ENCODE measurements at regions not wholly inside any gene's neighbourhood (a gene's known extent, or its start where the extent isn't known, plus 50 kb on each side); places are given as distances from the start of the nearest gene placed in this dataset.

DNA sequence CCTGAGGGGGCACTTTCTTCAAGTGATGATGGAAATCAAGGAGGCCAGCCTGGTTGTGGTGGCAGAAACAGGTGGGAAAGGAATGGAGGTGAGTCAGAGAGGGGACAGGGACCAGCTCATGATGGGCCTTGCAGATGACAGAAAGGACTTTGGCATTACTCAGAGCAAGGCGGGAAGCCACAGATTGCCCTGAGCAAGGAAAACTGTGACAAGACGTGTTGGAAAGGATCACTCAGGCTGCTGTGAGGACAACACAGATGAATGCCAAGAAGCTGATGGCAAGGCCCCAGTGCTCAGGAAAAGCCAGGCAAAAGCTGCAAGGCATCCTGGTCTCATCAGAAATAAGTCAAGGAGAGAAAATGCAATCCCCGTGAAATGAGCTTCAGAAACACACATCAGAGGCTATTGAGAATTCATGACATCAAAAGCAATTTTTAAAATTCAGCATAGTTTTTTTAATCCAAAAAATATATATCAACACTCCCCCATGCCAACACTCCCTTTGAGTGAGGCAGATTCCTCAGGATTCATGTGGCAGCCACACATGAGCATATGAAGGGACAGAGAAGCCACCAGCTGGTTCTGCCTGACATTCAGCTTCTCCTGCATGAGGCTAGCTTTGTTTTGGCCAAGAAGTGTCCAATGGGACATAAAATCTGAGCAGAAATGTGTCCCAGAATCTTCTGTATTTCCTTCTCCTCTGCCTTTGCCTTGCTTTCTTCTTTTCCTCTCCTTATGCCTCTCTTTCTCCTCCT, 244.5 kb upstream of the MYO3A start:
- TF ChIP-seq, protein P1, sequence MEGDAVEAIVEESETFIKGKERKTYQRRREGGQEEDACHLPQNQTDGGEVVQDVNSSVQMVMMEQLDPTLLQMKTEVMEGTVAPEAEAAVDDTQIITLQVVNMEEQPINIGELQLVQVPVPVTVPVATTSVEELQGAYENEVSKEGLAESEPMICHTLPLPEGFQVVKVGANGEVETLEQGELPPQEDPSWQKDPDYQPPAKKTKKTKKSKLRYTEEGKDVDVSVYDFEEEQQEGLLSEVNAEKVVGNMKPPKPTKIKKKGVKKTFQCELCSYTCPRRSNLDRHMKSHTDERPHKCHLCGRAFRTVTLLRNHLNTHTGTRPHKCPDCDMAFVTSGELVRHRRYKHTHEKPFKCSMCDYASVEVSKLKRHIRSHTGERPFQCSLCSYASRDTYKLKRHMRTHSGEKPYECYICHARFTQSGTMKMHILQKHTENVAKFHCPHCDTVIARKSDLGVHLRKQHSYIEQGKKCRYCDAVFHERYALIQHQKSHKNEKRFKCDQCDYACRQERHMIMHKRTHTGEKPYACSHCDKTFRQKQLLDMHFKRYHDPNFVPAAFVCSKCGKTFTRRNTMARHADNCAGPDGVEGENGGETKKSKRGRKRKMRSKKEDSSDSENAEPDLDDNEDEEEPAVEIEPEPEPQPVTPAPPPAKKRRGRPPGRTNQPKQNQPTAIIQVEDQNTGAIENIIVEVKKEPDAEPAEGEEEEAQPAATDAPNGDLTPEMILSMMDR (IDR thresholded peaks at IDR 0.05) = no peak
- TF ChIP-seq POLR2A (IDR thresholded peaks at IDR 0.05) = no peak
- no peak for TF ChIP-seq EP300 (IDR thresholded peaks at IDR 0.05)
